ENCODE measurements at regions not wholly inside any gene's neighbourhood (a gene's known extent, or its start where the extent isn't known, plus 50 kb on each side); places are given as distances from the start of the nearest gene placed in this dataset.

- TF ChIP-seq EZH2 (IDR thresholded peaks at IDR 0.05; ENCODE audit: borderline replicate concordance, low read length) (no peak), CTCF (conservative IDR thresholded peaks at IDR 0.05 in 1 of 2, IDR thresholded peaks at IDR 0.05 in 1 of 2; ENCODE audit: extremely low read depth in 1 of 2, insufficient read depth in 1 of 2, low read depth in 1 of 2, low read length in 2 of 2) (no peak)
These were observed 121.7 kb upstream of the KCNIP4 start for GRCh38 chr4:22070256-22070655.

All from mammary epithelial cell (primary cell).